ENCODE measurements at regions not wholly inside any gene's neighbourhood (a gene's known extent, or its start where the extent isn't known, plus 50 kb on each side); places are given as distances from the start of the nearest gene placed in this dataset.

GRCh38 chr5:52419357-52419756, 368.4 kb upstream of the ITGA1 start:
- TF ChIP-seq CTCF (IDR thresholded peaks at IDR 0.05; ENCODE audit: low read length) (no peak), EZH2 (optimal IDR thresholded peaks at IDR 0.05; ENCODE audit: low read depth, low read length) (no peak)
